ENCODE measurements at regions not wholly inside any gene's neighbourhood (a gene's known extent, or its start where the extent isn't known, plus 50 kb on each side); places are given as distances from the start of the nearest gene placed in this dataset.
"Not testable (repeated sequence)": the region's sequence is repeated elsewhere in the genome, so short reads cannot be mapped to it uniquely, and the experiment has no call there.

DNA sequence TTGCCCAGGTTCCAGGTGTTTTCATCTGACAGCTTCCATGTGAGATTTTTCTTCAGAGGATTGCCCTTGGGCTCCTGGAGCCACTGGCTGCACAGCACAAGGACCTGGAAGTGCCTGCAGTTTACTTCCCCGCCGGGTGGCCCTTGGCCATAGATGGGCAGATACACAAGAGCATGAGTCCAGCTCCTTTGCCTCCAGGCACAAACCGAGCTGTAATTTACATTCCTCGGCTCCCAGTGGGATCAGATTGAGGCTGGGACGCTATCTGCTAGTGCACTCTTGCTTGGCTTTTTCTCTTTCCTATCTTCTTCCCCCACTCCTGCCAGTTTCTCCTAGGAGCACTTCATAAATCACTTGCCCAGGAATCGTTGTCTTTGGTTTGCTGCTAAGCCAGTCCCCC, 85.4 kb upstream of the RALY start:
- DNase-seq (ENCODE audit: low spot score in 2 of 2) (no peak), FAIRE-seq (no peak)

DNA sequence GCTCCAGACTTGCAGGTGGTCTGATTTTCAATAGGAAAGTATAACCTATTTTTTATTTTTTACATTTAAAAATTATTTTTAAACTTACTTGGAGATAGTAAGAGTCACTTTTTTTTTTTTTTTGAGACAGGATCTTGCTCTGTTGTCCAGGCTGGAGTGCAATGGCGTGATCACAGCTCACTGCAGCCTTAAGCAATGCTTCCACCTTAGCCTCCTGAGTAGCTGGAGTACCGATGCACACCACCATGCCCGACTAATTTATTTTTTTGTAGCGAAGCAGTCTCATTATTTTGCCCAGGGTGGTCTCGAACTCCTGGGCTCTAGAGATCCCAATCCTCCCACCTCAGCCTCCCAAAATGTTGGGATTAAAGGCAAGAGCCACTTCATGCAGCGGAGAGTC, 84.8 kb upstream of the RALY start:
- FAIRE-seq (no peak), DNase-seq (ENCODE audit: low spot score in 2 of 2) (no peak)

DNA sequence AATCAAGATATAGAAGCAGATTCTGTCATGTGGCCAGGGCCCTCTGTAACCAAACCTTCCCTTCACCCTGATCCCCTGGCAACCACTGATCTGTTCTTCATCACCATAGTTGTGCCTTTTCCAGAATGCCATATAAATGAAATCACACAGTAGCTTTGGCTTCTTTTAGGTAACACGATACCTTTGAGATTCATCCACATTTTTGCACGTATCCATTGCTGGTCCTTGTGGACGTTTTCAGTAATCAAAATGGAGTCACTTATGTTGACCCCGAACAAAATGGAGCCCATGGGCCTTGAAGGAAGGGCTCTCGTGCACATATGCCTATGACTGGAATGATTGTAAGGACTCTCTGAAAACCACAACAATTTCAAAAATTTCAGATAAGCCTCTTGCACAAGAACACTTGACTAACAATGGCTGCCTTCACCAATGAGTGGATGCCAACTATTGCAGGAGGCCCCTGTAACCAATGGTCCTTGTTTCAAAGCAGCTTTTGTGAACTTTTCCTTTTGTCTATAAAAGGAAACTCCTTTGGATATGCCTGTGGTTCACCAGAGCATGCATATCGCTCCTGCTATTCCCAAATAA, 84.3 kb upstream of the RALY start:
- no peak for DNase-seq (ENCODE audit: low spot score in 2 of 2)
- no peak for FAIRE-seq

DNA sequence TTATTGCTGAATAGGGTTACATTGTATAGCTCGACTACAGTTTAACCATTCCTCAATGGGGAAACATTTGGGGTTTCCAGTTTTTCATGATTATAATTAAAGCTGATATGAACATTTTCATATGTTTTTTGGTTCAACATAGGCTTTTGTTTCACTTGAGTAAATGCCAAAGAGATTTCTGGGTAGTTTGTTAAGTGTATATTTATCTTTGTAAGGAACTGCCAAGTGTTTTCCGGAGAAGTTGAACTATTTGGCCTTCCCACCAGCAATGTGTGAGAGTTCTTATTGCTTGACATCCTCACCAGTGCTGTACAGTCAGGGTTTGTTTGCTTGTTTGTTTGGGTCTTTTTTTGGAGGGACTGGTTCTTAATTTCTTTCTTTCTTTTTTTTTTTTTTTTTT, 83.7 kb upstream of the RALY start:
- FAIRE-seq (no peak), DNase-seq (ENCODE audit: low spot score in 2 of 2) (no peak)

DNA sequence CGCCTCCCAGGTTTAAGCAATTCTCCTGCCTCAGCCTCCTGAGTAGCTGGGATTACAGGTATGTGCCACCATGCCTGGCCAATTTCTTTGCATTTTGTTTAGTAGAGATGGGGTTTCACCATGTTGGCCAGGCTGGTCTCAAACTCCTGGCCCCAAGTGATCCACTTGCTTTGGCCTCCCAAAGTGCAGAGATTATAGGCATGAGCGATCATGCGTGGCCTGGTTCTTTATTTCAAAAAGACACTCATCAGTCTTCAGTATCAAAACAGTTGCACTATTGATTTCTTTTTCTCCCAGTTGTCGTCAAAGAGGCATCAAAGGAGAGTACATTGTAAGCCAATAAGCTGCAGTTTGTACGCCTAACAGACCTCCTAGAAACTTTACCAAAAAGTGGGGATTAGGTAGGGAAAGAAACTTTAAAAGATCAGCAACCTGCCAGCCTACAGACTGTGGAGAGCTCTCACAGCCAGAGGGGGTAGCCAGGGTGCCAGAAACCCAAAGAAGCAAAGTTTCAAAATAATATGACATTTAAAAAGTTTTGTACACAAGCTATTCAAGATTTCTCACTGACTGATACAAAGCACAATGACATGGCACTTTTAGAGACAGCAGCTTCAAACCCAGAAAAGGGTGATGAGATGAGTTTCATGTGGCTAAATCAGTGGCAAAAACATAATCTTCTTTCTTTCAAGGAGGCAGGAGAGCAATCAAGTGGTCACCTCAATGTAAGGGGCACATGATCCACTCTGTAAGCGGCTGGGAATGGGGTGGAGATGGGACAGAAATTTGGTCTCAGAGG, 83.0 kb upstream of the RALY start:
- DNase-seq (ENCODE audit: low spot score in 2 of 2) (no peak), FAIRE-seq (no peak)

DNA sequence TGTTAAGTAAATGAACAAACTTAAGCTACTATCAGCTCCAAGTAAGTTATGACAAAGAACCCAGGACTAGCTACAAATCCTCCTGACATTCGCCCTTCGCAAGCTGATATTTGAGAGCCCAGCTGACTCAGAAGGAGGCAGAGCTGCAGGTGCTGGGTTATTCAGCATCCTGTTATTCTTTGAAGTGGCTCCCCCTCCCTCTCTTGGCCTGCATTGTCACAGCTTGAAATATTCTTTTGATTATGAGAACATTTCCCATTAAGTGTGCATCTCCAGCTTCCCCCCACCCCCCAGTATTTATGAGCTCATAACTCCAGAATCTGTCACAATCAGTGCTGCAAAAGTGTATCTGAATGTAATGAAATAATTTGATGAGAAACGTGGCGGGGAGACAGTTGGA, 78.8 kb upstream of the RALY start:
- DNase-seq (ENCODE audit: low spot score in 2 of 2) (no peak), FAIRE-seq (no peak)

DNA sequence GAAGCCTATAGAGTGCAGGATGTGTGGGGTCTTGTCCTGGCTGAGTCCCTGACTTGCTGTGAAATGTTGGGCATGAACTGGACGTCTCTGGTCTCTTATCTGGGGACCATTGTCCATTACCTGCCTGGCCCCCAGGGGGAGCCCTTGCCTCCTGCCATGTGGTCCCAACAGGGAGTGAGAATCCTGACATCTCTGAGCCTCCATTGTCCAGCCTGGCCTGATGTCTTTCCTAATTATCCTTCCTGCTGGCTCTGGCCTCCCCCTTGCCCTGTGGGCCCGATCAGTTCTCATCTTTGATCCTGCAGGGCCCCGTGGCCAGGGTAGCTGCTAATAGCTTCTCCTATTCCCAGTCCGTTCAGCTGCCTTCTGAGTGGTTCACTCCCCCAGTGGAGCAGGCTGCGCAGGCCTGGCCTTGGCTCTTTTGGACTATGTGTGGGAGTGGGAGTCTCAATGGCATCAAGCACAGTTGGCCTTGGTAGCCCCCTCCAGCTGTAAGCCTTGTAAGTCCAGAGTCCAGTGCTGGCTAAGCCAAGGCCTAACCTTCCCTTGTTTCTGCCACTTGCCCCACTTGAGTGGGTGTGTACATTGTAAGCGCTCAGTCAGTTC, 77.9 kb upstream of the RALY start:
- FAIRE-seq (no peak), DNase-seq (ENCODE audit: low spot score in 2 of 2) (no peak)

DNA sequence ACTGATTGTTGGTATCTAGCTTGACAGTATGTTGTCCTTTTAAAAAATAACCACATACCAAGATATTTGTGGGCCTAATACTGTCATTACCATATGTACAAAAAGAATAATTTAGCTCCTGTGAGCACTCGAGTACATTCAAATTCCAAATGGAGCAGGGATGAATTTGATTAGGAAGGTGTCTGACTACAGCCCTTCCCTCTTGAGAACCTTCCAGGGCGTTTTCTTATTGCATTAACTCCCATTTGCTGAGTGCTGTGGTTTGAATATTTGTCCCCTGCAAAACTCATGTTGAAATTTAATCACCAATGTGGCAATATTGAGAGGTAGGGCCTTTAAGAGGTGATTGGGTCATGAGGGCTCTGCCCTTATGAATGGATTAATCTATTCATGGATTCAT, 76.9 kb upstream of the RALY start:
- FAIRE-seq = no peak

DNA sequence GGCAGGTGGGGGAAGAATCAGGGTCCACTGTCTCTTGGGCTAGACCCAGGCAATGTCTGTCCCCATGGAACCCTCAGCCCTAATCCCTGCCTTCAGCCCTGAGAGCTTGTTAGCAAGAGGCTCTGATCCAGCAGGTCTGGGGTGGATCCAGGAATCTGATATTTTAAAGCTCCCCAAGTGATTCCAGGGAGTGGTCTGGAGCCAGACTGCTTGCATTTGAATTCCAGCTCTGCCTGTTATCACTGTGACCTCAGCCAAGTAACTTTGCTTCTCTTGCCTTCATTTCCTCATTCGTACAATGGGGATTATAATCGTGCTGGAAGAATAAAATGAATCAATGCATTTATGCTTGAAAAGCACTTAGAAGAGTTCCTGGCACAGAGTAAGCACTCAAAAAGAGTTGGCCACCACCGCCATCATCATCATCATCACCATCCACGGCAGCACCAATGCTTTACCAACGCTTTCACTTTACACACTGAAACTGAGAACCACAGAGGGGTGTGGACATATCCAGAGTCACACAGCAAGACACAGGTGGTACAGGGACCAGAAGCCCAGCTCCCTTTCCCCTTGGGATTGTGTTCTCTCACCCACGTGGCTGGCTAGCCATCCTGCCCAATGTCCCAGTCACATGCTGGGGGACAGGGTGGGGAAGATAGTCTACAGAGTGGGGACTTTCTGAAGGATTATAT, 75.7 kb upstream of the RALY start:
- DNase-seq (ENCODE audit: low spot score in 2 of 2) = no peak
- no peak for FAIRE-seq

More for the DNA sequence above, 76.9 kb upstream of the RALY start:
- no peak for DNase-seq (ENCODE audit: low spot score in 2 of 2)

DNA sequence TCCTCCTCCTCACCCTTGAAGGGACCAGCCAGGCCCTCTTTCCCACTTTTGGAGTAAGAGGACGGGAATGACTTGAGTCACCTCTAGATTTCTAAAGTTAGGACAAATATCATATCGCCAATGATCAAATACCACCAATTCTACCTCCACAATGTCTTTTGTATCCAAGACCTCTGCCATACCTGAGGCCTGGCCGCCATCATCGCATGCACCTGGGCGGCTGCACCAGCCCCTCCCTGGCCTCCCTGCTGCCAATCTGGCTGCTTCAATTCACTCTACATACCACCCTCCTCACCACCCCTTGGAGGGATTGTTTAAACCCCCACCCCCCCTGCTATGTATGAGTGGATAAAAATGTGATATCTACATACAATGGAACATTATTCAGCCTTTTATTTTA, 75.0 kb upstream of the RALY start:
- no peak for DNase-seq (ENCODE audit: low spot score in 2 of 2)
- FAIRE-seq = no peak

DNA sequence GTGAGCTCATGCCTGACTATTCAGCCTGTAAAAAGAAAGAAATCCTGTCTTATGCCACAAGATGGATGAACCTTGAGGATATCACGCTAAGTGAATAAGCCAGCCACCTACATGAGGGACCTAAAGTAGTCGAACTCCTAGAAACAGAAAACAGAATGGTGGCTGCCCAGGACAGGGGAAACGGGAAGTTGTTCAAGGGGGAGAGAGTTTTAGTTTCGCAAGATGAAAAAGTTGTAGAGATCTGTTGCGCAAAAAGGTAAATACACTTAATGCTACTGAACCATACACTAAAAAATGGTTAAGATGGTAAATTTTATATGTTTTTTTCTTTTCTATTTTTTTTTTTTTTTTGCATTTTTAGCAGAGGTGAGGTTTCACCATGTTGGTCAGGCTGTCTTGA, 74.1 kb upstream of the RALY start:
- DNase-seq (ENCODE audit: low spot score in 2 of 2) (no peak), FAIRE-seq (no peak)

DNA sequence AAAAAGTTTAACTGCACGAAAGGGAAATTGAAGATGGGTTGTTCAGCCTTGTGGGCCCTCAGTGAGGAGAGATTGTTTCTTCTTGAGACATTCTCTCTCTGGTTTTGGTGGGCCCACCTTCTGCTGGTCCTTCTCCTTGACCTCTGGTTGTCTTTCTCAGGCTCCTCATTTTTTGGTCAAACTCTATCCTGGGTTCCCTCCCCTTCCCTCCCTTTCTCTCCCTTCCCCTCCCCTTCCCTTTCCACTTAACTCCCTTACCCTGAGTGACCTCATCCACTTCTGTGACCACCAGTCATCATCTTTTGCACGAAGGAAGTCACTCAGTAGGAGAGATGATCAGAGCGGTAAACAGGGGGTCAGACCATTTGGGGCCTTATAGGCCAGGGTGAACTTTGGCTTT, 71.5 kb upstream of the RALY start:
- FAIRE-seq (no peak), DNase-seq (ENCODE audit: low spot score in 2 of 2) (no peak)

DNA sequence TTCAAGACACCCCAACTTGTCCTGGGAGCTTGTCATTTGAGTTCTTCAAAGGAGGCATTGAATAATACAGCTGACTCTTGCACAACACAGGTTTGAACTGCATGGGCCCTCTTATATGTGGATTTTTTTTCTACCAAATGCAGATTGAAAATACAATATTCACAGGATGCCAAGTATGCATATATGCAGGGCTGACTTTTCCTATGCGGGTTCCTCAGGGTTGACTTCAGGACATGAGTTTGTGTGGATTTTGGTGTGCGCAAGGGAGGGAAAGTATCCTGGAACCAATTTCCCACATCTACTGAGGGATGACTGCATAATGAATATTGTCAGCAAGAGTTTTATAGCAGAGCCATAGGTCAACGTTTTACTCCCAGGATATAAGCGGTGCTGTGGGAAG, 70.0 kb upstream of the RALY start:
- no peak for FAIRE-seq

DNA sequence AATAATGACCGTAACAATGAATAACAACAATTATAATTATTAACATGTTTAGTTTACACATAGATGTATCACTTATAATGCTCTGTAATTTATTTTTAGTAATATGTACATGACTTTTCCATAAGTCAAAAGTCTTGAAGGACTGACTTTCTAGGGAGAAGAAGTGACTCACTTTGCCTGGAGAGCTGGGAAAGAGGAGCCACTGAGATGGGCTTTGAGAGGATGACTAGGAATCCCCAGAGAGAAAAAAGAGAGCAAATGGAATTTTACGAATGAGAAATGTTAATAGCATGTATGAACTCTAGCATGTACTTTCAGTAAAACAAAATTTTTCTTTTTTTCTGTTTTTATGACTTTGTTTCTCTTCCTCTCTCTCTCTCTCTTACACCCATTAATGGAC, 67.8 kb upstream of the RALY start:
- FAIRE-seq (no peak), DNase-seq (ENCODE audit: low spot score in 2 of 2) (no peak)

More for the DNA sequence above, 70.0 kb upstream of the RALY start:
- no peak for DNase-seq (ENCODE audit: low spot score in 2 of 2)

DNA sequence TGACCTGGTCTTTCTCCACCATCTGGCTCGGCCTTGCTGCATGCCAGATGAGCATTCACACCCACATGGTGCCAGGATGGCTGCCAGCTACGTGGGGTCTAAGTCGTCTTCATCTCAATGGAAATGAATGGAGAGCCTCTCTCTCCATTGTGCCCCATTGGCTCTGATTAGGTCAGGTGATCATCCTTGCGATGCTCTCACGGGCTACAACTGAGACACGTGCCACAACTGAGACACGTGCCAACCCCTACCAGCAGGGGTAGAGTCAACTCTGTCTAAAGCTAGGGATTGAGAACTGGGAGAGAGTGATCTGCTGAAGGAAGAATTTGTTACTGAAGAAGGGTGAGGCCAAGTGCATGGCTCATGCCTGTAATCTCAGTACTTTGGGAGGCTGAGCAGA, 67.3 kb upstream of the RALY start:
- FAIRE-seq (no peak), DNase-seq (ENCODE audit: low spot score in 2 of 2) (no peak)

DNA sequence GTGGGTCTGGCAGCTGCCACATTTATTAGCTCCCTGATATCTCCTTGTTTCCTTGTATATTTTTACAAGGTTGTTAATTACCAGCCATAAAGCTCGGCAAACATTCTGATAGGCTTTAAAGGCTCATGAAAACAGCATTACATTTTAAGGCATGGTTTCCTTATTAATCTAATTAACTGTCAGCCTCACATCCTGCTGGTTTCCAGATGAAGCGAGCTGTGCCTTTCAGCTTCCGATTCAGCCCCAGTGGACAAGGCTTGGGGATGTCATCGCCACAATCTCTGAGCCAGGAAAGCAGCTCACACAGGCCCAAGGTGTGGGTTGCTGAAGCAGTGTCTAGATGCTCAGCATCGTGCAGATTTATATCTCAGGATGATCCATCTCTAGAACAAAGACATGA, 66.0 kb upstream of the RALY start:
- DNase-seq (ENCODE audit: low spot score in 2 of 2) (no peak), FAIRE-seq (no peak)

DNA sequence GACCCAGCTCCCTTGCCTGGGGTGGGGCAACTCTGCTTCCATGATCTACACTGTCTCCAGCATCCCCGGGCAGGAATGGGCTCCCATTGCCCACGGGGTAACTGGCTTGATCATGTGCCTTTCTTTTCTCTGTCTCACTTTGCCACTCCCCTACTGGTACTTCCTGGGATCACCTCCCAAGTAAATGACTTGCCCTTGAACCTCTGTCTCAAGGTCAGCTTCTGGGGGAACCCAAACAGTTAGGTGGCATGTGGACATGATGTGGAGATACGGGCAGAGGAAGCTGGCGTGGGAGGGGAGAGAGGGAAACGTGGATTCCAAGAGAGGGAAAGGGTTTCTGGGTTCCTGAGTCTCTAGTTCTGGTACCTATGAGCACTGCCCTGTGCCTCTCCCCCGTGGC, 63.8 kb upstream of the RALY start:
- FAIRE-seq (no peak), DNase-seq (ENCODE audit: low spot score in 2 of 2) (no peak)

DNA sequence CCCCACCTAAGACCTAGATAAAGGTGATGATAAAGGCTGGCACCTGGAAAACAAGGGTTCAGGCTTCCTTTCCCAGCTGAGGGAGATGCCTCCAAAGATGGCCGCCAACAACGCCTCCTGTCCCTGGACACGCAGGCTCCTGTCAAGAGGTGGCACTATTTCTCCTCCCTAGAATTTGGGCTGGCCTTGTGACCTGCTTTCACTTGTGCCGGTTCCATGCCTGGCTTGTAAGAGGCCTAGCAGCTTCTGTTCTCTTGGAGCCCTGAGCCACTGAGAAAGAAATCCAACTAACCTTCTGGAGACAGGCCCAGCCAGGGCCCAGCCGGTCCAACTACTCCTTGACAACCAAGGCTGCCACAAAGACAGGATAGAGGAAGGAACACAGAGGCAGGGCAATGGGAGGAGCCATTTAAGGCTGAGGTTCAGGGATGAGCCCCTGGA, 60.2 kb upstream of the RALY start:
- FAIRE-seq = no peak
- peak; percentile 40 to 58 for DNase-seq (ENCODE audit: low spot score in 2 of 2)

DNA sequence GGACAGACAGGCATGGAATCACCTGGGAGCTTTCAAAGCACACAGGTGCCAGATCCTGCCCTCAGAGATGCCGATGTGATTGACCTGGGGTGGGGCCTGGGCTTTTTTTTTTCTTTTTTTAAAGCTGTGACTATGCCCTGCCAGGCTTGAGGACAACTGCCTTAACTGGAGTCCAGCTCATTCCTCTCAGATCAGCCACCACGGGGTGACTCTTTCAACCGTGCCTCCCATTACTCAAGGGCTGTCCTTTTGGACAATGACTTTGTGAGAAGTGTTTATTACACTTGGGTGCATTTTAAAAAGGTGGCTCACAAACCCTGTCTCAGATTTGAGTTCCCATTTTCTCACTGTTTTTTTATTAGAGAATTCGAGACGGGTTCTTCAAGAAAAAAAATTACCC, 57.1 kb upstream of the RALY start:
- DNase-seq (ENCODE audit: low spot score in 2 of 2) (no peak), FAIRE-seq (no peak)

DNA sequence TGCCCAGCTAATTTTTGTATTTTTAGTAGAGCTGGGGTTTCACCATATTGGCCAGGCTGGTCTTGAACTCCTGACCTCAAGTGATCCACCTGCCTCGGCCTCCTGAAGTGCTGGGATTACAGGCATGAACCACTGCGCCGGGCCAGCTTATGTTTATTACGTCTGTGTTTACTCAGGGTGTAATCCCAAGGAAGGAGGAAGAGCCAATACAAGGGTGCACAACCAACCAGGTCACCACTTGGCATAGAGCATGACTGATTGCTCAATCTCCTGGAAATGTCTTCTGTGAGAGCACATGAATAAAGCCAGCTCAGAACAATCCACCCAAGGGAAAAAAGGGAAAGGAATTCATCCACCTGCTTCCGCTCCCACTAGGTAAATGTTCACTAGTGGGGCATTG, 54.7 kb upstream of the RALY start:
- FAIRE-seq; DNase-seq (ENCODE audit: low spot score in 2 of 2): not testable (repeated sequence)

DNA sequence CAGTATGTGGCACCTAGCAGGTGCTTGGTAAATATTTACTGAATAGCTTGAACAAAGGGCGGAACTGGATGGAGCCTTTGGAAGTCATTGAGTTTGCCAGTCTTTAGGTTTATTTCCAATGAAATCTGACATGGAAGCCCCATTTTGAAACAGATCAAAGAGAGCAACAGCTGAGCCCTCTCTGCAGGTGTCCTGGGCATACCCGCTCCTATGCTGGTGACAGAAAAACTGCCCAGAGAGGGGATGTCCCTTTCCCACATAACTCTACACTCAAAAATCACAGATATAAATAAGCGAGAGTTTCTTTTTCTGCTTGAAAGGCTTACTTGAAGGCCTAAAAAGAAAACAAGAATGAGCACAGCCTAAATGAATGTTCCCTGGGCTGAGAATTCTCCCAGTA, 53.0 kb upstream of the RALY start:
- FAIRE-seq = no peak

More for the DNA sequence above, 53.0 kb upstream of the RALY start:
- DNase-seq (ENCODE audit: low spot score in 2 of 2) = no peak
